ENCODE measurements at regions not wholly inside any gene's neighbourhood (a gene's known extent, or its start where the extent isn't known, plus 50 kb on each side); places are given as distances from the start of the nearest gene placed in this dataset.

- H3K4me3 ChIP-seq (ENCODE audit: low read length): no peak overlapping the region
- no peaks in the 10 kb centered on the region for H3K36me3 ChIP-seq (ENCODE audit: control insufficient read depth, low read length)
- H3F3A ChIP-seq (ENCODE audit: control insufficient read depth, insufficient read depth): no peaks in the 10 kb centered on the region
- H3K4me2 ChIP-seq (ENCODE audit: low read length): no peak overlapping the region
- no peaks in the 10 kb centered on the region for H3K79me2 ChIP-seq (ENCODE audit: control insufficient read depth, low read length)
- H3K27me3 ChIP-seq (ENCODE audit: control insufficient read depth, low read length): peaks cover 3% of the 10 kb centered on the region
- no peaks in the 10 kb centered on the region for H3K4me1 ChIP-seq (ENCODE audit: control insufficient read depth, low read length)
- no peaks in the 10 kb centered on the region for H3K9me3 ChIP-seq (ENCODE audit: control insufficient read depth, insufficient read depth, low read length)
- no peak for TF ChIP-seq EZH2phosphoT487 (IDR thresholded peaks at IDR 0.05; ENCODE audit: borderline replicate concordance, low read length)
- TF ChIP-seq, protein P1, sequence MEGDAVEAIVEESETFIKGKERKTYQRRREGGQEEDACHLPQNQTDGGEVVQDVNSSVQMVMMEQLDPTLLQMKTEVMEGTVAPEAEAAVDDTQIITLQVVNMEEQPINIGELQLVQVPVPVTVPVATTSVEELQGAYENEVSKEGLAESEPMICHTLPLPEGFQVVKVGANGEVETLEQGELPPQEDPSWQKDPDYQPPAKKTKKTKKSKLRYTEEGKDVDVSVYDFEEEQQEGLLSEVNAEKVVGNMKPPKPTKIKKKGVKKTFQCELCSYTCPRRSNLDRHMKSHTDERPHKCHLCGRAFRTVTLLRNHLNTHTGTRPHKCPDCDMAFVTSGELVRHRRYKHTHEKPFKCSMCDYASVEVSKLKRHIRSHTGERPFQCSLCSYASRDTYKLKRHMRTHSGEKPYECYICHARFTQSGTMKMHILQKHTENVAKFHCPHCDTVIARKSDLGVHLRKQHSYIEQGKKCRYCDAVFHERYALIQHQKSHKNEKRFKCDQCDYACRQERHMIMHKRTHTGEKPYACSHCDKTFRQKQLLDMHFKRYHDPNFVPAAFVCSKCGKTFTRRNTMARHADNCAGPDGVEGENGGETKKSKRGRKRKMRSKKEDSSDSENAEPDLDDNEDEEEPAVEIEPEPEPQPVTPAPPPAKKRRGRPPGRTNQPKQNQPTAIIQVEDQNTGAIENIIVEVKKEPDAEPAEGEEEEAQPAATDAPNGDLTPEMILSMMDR (IDR thresholded peaks at IDR 0.05; ENCODE audit: low read depth, low read length, poor library complexity, severe bottlenecking): no peak
- no peaks in the 10 kb centered on the region for H3K9me2 ChIP-seq (replicated peaks; ENCODE audit: control insufficient read depth, low read length)
- H3K27ac ChIP-seq (ENCODE audit: low read depth, low read length): no peak overlapping the region
- no peaks in the 10 kb centered on the region for H4K20me1 ChIP-seq (ENCODE audit: control insufficient read depth, insufficient read depth, low read depth, low read length)
These were observed 466.1 kb downstream of the MATN1 start for GRCh38 chr1:30257322-30257721.

DNA sequence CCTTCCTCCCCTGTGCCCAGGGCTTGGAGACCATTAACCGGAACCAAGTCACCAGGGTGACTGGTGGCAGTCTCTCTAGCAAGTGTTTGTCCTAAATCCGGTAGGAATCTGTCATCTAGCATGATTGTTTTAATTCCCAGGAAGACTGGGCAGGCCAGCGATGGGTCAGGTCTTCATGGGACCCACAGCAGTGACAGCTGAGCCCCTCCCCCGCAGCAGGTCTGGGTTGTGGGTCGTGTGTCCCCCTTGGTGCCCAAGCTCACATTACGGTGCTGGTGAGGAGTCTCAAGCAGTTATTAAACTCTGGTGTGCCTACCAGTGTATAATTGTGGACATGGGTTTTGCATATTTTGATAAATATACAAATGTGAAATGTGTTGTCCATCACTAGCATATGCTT, 466.5 kb downstream of the MATN1 start:
- TF ChIP-seq, protein P1 (IDR thresholded peaks at IDR 0.05; ENCODE audit: low read depth, low read length, poor library complexity, severe bottlenecking): no peak
- no peak for TF ChIP-seq EZH2phosphoT487 (IDR thresholded peaks at IDR 0.05; ENCODE audit: borderline replicate concordance, low read length)

GRCh38 chr1:30255111-30255724, 468.2 kb downstream of the MATN1 start:
- Histone ChIP-seq H3K4me2 (ENCODE audit: low read length) (no peak overlapping the region), H3K4me1 (ENCODE audit: control insufficient read depth, low read length) (no peaks in the 10 kb centered on the region), H3K9me2 (replicated peaks; ENCODE audit: control insufficient read depth, low read length) (no peaks in the 10 kb centered on the region), H3K9me3 (ENCODE audit: control insufficient read depth, insufficient read depth, low read length) (no peaks in the 10 kb centered on the region), H4K20me1 (ENCODE audit: control insufficient read depth, insufficient read depth, low read depth, low read length) (no peaks in the 10 kb centered on the region), H3K27ac (ENCODE audit: low read depth, low read length) (no peak overlapping the region), H3F3A (ENCODE audit: control insufficient read depth, insufficient read depth) (no peaks in the 10 kb centered on the region), H3K27me3 (ENCODE audit: control insufficient read depth, low read length) (no peaks in the 10 kb centered on the region), H3K79me2 (ENCODE audit: control insufficient read depth, low read length) (no peaks in the 10 kb centered on the region), H3K4me3 (ENCODE audit: low read length) (no peak overlapping the region), H3K36me3 (ENCODE audit: control insufficient read depth, low read length) (no peaks in the 10 kb centered on the region)
- TF ChIP-seq, protein P1 (IDR thresholded peaks at IDR 0.05; ENCODE audit: low read depth, low read length, poor library complexity, severe bottlenecking): no peak
- TF ChIP-seq EZH2phosphoT487 (IDR thresholded peaks at IDR 0.05; ENCODE audit: borderline replicate concordance, low read length): no peak

More for the DNA sequence above, 466.5 kb downstream of the MATN1 start:
- Histone ChIP-seq H3F3A (ENCODE audit: control insufficient read depth, insufficient read depth) (no peaks in the 10 kb centered on the region), H3K4me3 (ENCODE audit: low read length) (no peak overlapping the region), H3K9me2 (replicated peaks; ENCODE audit: control insufficient read depth, low read length) (no peaks in the 10 kb centered on the region), H3K27ac (ENCODE audit: low read depth, low read length) (no peak overlapping the region), H3K4me2 (ENCODE audit: low read length) (no peak overlapping the region), H3K4me1 (ENCODE audit: control insufficient read depth, low read length) (no peaks in the 10 kb centered on the region), H3K36me3 (ENCODE audit: control insufficient read depth, low read length) (no peaks in the 10 kb centered on the region), H4K20me1 (ENCODE audit: control insufficient read depth, insufficient read depth, low read depth, low read length) (no peaks in the 10 kb centered on the region), H3K79me2 (ENCODE audit: control insufficient read depth, low read length) (no peaks in the 10 kb centered on the region), H3K27me3 (ENCODE audit: control insufficient read depth, low read length) (no peaks in the 10 kb centered on the region; the same call in 1 of the 2 replicates), H3K9me3 (ENCODE audit: control insufficient read depth, insufficient read depth, low read length) (no peaks in the 10 kb centered on the region)
